ENCODE measurements at regions not wholly inside any gene's neighbourhood (a gene's known extent, or its start where the extent isn't known, plus 50 kb on each side); places are given as distances from the start of the nearest gene placed in this dataset.

- no peaks in the 10 kb centered on the region for H3K36me3 Mint-ChIP-seq (ENCODE audit: low read depth)
- no peak overlapping the region for H3K27ac Mint-ChIP-seq
- H3K9me3 Mint-ChIP-seq, result no peaks in the 10 kb centered on the region
- TF ChIP-seq CTCF (IDR thresholded peaks at IDR 0.05; ENCODE audit: unreplicated experiment in 3 of 3), result no peak
- H3K27me3 Mint-ChIP-seq (ENCODE audit: low read depth), result peaks cover 5% of the 10 kb centered on the region
- peaks cover 34% of the 10 kb centered on the region for H3K4me1 Mint-ChIP-seq
- no peak overlapping the region for H3K4me3 Mint-ChIP-seq
These were observed 350.0 kb downstream of the FGFR2 start for GRCh38 chr10:121248266-121248665.

- Mint-ChIP-seq H3K9me3 (no peaks in the 10 kb centered on the region), H3K27me3 (ENCODE audit: low read depth) (peaks cover 10% of the 10 kb centered on the region), H3K36me3 (ENCODE audit: low read depth) (no peaks in the 10 kb centered on the region), H3K27ac (no peak overlapping the region), H3K4me3 (no peak overlapping the region), H3K4me1 (peaks cover 9% of the 10 kb centered on the region)
- TF ChIP-seq CTCF (IDR thresholded peaks at IDR 0.05; ENCODE audit: unreplicated experiment in 3 of 3), result no peak
These were observed 347.1 kb downstream of the FGFR2 start for GRCh38 chr10:121250995-121251764.

GRCh38 chr10:121252756-121253155, 345.5 kb downstream of the FGFR2 start:
- Mint-ChIP-seq H3K36me3 (ENCODE audit: low read depth) (no peaks in the 10 kb centered on the region), H3K9me3 (peaks cover 4% of the 10 kb centered on the region), H3K4me1 (peaks cover 5% of the 10 kb centered on the region), H3K27ac (no peak overlapping the region), H3K4me3 (no peak overlapping the region), H3K27me3 (ENCODE audit: low read depth) (peaks cover 10% of the 10 kb centered on the region)
- no peak for TF ChIP-seq CTCF (IDR thresholded peaks at IDR 0.05; ENCODE audit: unreplicated experiment in 3 of 3)

GRCh38 chr10:121260377-121260776, 337.9 kb downstream of the FGFR2 start:
- Mint-ChIP-seq H3K27me3 (ENCODE audit: low read depth) (no peaks in the 10 kb centered on the region), H3K9me3 (peaks cover 16% of the 10 kb centered on the region), H3K4me3 (no peak overlapping the region), H3K36me3 (ENCODE audit: low read depth) (peaks cover 5% of the 10 kb centered on the region), H3K27ac (no peak overlapping the region), H3K4me1 (peaks cover 10% of the 10 kb centered on the region)
- TF ChIP-seq CTCF (IDR thresholded peaks at IDR 0.05; ENCODE audit: unreplicated experiment in 3 of 3), result no peak

- Mint-ChIP-seq H3K36me3 (ENCODE audit: low read depth) (peaks cover 5% of the 10 kb centered on the region), H3K4me1 (peaks cover 10% of the 10 kb centered on the region), H3K27ac (no peak overlapping the region)
These were observed 336.6 kb downstream of the FGFR2 start for GRCh38 chr10:121261665-121262064.

More at GRCh38 chr10:121261665-121262064, 336.6 kb downstream of the FGFR2 start:
- Mint-ChIP-seq H3K4me3 (no peak overlapping the region), H3K9me3 (peaks cover 16% of the 10 kb centered on the region), H3K27me3 (ENCODE audit: low read depth) (peaks cover 6% of the 10 kb centered on the region)
- TF ChIP-seq CTCF (IDR thresholded peaks at IDR 0.05; ENCODE audit: unreplicated experiment in 3 of 3), result no peak

All from nephron (organoid).